ENCODE measurements at regions not wholly inside any gene's neighbourhood (a gene's known extent, or its start where the extent isn't known, plus 50 kb on each side); places are given as distances from the start of the nearest gene placed in this dataset.

DNA sequence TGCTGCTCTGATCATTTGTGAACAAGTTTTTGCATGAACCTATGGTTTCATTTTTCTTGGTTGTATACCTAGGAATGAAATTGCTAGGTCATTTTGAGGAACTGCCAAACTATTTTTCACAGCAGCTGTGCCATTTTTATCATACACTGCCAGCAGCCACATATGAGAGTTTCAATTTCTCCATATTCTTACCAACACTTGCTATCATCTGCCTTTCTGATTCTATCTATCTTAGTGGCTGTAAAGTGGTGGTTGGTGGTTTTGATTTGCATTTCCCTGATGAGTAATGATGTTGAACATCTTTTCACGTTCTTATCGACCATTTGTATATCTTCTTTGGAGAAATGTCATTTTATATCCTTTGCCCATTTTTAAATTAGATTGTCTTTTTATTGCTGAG lies 146.1 kb downstream of the C12orf75 start:
- Histone ChIP-seq H3K27ac (ENCODE audit: extremely low read length, insufficient read depth, low read length) (no peak overlapping the region), H3K27me3 (ENCODE audit: control insufficient read depth in 1 of 2, insufficient read depth in 2 of 2, low read length in 2 of 2) (no peaks in the 10 kb centered on the region), H3K9me3 (ENCODE audit: low read length) (no peaks in the 10 kb centered on the region), H3K9ac (ENCODE audit: insufficient read depth, low read depth, low read length) (no peak overlapping the region), H3K4me1 (ENCODE audit: insufficient read depth, low read length) (no peaks in the 10 kb centered on the region), H3K4me2 (ENCODE audit: low read depth, low read length) (no peak overlapping the region), H3K79me2 (ENCODE audit: insufficient read depth, low read length) (no peaks in the 10 kb centered on the region), H4K20me1 (ENCODE audit: insufficient read depth, low read length) (no peaks in the 10 kb centered on the region), H3K4me3 (replicated peaks in 1 of 3; ENCODE audit: insufficient read depth in 1 of 3, low read depth in 2 of 3, low read length in 3 of 3) (no peak overlapping the region), H2AFZ (ENCODE audit: low read length) (no peak overlapping the region), H3K36me3 (replicated peaks in 1 of 2; ENCODE audit: control insufficient read depth in 1 of 2, insufficient read depth in 2 of 2, low read length in 2 of 2) (no peaks in the 10 kb centered on the region)
- FAIRE-seq = no peak
- intact Hi-C loops (cut with micrococcal nuclease; ENCODE audit: unreplicated experiment) (no loop called here), in situ Hi-C loops (cut with HindIII; ENCODE audit: extremely low pct_ligation_motif_present, low pct_unique_long_range_greater_than_20kb) (no loop called here)
- no peak for DNase-seq (ENCODE audit: low spot score)
- TF ChIP-seq, protein P1, sequence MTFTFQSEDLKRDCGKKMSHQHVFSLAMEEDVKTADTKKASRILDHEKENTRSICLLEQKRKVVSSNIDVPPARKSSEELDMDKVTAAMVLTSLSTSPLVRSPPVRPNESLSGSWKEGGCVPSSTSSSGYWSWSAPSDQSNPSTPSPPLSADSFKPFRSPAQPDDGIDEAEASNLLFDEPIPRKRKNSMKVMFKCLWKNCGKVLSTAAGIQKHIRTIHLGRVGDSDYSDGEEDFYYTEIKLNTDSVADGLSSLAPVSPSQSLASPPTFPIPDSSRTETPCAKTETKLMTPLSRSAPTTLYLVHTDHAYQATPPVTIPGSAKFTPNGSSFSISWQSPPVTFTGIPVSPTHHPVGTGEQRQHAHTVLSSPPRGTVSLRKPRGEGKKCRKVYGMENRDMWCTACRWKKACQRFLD (CRISPR knock-in tag; IDR thresholded peaks at IDR 0.05; ENCODE audit: borderline replicate concordance) = no peak
- TF ChIP-seq TGIF2 (CRISPR knock-in tag; IDR thresholded peaks at IDR 0.05) (no peak), HNRNPLL (IDR thresholded peaks at IDR 0.05; ENCODE audit: low read depth, low read length, poor library complexity, severe bottlenecking) (no peak), FOXA3 (CRISPR knock-in tag; IDR thresholded peaks at IDR 0.05) (no peak), IRF2 (CRISPR knock-in tag; IDR thresholded peaks at IDR 0.05) (no peak)
- TF ChIP-seq, protein P2, sequence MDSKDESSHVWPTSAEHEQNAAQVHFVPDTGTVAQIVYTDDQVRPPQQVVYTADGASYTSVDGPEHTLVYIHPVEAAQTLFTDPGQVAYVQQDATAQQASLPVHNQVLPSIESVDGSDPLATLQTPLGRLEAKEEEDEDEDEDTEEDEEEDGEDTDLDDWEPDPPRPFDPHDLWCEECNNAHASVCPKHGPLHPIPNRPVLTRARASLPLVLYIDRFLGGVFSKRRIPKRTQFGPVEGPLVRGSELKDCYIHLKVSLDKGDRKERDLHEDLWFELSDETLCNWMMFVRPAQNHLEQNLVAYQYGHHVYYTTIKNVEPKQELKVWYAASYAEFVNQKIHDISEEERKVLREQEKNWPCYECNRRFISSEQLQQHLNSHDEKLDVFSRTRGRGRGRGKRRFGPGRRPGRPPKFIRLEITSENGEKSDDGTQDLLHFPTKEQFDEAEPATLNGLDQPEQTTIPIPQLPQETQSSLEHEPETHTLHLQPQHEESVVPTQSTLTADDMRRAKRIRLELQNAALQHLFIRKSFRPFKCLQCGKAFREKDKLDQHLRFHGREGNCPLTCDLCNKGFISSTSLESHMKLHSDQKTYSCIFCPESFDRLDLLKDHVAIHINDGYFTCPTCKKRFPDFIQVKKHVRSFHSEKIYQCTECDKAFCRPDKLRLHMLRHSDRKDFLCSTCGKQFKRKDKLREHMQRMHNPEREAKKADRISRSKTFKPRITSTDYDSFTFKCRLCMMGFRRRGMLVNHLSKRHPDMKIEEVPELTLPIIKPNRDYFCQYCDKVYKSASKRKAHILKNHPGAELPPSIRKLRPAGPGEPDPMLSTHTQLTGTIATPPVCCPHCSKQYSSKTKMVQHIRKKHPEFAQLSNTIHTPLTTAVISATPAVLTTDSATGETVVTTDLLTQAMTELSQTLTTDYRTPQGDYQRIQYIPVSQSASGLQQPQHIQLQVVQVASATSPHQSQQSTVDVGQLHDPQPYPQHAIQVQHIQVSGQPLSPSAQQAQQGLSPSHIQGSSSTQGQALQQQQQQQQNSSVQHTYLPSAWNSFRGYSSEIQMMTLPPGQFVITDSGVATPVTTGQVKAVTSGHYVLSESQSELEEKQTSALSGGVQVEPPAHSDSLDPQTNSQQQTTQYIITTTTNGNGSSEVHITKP (CRISPR knock-in tag; IDR thresholded peaks at IDR 0.05; ENCODE audit: low read depth) = no peak
- ChIA-PET CTCF (ENCODE audit: low intra/inter-chr PET ratio, low total read pairs) (no interaction called here), POLR2A (no interaction called here)
- ATAC-seq = no peak
- no TSS peak for BruUV-seq (replicated peaks)
- WGBS (ENCODE audit: low lambda C conversion rate) = 0% methylated on average over 2 of the region's 2 CpGs
